Fibroblast of pulmonary artery (primary cell): ENCODE measurements at regions not wholly inside any gene's neighbourhood (a gene's known extent, or its start where the extent isn't known, plus 50 kb on each side); places are given as distances from the start of the nearest gene placed in this dataset.
"Not testable (repeated sequence)": the region's sequence is repeated elsewhere in the genome, so short reads cannot be mapped to it uniquely, and the experiment has no call there.

ENCODE experiments used
- DNase-seq: peaks from one replicate; pipeline ENCODE4 v3.0.0-alpha.2; 2010; ENCODE audit warnings: low read depth
- H3K4me3 ChIP-seq: replicated peaks from 2 replicates; pipeline ENCODE4 v1.5.1; 2011; ENCODE audit warnings: low read depth, mild to moderate bottlenecking, control low read depth, low read length, moderate library complexity
- TF ChIP-seq, protein P1 (sequence below): IDR thresholded peaks from 2 replicates; pipeline ENCODE4 v1.5.1; 2011; ENCODE audit warnings: mild to moderate bottlenecking, control low read depth, low read length, inconsistent platforms; ENCODE audit errors: missing control alignments

DNA sequence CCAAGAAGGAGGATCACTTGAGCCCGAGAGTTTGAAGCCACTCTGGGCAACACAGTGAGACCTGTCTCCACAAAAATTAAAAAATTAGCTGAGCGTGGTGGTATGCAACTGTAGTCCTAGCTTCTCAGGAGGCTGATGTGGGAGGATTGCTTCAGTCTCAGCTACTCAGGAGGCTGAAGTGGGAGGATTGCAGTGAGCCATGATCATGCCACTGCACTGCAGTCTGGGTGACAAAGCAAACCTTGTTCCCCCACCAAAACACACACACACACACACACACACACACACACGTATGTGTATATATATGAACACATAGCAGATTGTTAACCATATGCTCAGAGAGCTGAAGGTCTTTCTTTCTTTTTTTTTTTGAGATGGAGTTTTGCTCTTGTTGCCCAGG is 157.5 kb upstream of the MAST4 start:
- no peak for DNase-seq
- peak overlapping the region; percentile 54 for H3K4me3 ChIP-seq
- TF ChIP-seq, protein P1, sequence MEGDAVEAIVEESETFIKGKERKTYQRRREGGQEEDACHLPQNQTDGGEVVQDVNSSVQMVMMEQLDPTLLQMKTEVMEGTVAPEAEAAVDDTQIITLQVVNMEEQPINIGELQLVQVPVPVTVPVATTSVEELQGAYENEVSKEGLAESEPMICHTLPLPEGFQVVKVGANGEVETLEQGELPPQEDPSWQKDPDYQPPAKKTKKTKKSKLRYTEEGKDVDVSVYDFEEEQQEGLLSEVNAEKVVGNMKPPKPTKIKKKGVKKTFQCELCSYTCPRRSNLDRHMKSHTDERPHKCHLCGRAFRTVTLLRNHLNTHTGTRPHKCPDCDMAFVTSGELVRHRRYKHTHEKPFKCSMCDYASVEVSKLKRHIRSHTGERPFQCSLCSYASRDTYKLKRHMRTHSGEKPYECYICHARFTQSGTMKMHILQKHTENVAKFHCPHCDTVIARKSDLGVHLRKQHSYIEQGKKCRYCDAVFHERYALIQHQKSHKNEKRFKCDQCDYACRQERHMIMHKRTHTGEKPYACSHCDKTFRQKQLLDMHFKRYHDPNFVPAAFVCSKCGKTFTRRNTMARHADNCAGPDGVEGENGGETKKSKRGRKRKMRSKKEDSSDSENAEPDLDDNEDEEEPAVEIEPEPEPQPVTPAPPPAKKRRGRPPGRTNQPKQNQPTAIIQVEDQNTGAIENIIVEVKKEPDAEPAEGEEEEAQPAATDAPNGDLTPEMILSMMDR: no peak

DNA sequence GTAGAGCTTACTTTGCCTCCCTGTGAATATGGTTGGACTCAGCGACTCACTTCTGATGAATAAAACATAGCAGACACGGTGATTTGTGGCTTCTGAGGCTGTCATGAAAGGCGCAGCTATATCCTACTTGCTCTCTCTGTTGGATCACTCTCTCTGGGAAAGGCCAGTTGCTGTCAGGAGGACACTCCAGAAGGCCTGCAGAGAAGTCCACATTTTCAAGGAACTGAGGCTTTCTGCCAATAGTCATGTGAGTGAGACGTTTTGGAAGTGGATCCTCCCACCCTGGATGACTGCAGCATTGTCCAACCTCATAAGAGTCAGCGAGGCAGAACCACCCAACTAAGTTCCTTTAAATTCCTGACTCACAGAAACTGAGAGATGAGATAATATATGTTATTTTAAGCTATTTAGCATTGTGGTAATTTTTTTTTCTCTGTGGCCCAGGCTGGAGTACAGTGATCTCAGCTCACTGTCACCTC is 156.0 kb upstream of the MAST4 start:
- peak; percentile 99 for DNase-seq
- peak overlapping the region; percentile 54 for H3K4me3 ChIP-seq
- TF ChIP-seq, protein P1: no peak

DNA sequence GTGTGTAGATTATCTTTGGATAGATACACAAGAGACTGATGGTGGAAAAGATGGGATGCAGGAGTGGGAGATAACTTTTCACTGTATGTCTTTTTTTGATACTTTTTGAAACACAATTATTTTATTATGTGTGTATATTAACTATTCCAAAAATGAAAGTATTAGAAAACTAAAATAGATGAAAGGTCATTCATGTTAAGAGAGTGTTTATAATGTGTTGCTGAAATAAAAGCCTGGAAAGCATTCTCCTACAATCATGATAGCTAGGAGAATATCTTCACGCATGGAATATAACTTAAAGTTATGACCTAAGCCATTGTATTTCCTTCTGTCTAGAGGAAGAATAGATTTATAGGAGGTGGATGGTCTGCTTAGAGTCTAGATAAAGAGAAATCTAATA is 154.8 kb upstream of the MAST4 start:
- H3K4me3 ChIP-seq: no peak overlapping the region
- DNase-seq: no peak
- TF ChIP-seq, protein P1: no peak

DNA sequence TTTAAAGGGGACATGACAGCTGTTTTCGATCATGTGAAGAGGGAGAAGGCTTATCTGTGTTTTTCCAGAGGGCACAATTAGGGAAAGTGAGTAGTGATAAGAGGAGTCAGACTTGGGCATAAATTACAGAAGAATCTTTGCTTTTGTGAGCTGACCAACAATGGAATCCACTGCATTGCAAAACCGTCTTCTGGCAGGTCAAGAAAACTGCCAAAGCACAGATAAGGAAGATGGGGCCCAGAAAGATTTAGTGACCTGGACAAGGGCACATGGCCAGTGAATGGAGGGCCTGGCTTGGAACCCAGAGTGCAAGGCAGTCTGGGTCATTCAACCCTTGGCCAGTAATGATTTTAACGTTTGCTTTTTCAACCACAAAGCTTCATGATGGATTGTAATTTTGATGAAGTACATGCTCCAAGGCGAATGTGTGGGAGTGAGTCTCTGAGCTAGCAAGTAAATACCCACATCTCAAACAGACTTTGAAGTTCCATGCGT is 153.2 kb upstream of the MAST4 start:
- H3K4me3 ChIP-seq: no peak overlapping the region
- TF ChIP-seq, protein P1: no peak
- peak; percentile 95 for DNase-seq

DNA sequence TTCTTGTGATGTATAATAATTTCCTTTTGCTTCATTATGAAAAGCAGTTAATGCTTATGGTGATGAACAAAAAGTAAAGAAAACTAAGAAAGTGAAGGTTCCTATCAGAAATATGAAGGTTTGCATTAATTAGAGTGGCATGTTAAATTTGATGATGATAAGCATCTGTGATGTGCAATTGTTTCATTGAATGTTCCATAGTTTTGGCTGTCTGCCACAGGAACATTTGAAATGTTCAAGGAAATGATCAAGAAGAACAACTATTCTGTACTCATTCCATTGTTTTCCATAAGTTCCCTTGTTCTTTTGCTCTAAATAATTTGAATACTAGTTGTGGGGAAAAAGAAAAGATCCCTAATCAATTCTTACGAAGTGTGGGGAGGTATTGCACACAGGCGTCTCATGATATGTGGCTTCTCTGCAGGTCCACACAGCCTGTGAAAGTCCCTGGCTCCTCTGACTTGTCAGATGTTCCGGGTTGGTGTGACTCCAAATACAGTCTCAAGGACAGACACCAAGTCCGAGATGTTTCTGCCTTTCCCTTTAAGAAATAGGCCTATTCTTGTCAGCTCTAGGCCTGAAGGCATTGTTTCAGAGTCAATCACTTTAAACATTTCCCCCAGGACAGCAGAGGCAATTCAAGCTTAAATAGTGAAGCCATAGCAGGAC is 152.6 kb upstream of the MAST4 start:
- TF ChIP-seq, protein P1: no peak
- H3K4me3 ChIP-seq: no peak overlapping the region
- peak; percentile 87 for DNase-seq

DNA sequence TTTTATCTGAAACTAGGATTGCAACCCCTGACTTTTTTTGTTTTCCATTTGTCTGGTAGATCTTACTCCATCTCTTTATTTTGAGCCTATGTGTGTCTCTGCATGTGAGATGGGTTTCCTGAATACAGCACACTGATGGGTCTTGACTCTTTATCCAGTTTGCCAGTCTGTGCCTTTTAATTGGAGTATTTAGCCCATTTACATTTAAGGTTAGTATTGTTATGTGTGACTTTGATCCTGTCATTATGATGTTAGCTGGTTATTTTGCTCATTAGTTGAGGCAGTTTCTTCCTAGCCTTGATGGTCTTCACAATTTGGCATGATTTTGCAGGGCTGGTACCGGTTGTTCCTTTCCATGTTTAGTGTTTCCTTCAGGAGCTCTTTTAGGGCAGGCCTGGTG is 148.1 kb upstream of the MAST4 start:
- not testable (repeated sequence) for H3K4me3 ChIP-seq, DNase-seq

DNA sequence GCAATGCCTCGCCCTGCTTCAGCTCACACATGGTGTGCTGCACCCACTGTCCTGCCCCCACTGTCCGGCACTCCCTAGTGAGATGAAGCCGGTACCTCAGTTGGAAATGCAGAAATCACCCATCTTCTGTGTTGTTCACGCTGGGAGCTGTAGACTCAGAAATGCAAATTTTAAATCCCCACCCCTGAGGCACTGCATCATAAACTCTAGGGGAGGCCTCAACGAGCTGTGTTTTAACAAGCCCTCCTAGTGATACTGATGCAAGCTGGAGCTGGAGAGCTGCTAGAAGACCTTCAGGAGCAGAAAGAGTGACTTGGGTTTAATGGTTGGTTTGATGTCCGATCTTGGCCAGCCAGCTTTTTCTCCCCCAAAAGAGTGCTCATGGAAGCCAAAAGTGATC is 146.0 kb upstream of the MAST4 start:
- TF ChIP-seq, protein P1: no peak
- DNase-seq: no peak

More for the DNA sequence above, 146.0 kb upstream of the MAST4 start:
- H3K4me3 ChIP-seq: no peak overlapping the region
